ENCODE measurements at regions not wholly inside any gene's neighbourhood (a gene's known extent, or its start where the extent isn't known, plus 50 kb on each side); places are given as distances from the start of the nearest gene placed in this dataset.

- no peak for DNase-seq
Observed at GRCh38 chr13:111456452-111457230, 136.2 kb downstream of the TEX29 start.

GRCh38 chr13:111458001-111458531 lies 137.6 kb downstream of the TEX29 start:
- no peak for DNase-seq

- DNase-seq: no peak
Observed at GRCh38 chr13:111458739-111459138, 138.3 kb downstream of the TEX29 start.

- no peak for DNase-seq
Observed at GRCh38 chr13:111459803-111460547, 139.5 kb downstream of the TEX29 start.

GRCh38 chr13:111460548-111461444 lies 140.4 kb downstream of the TEX29 start:
- peak in 1 of 2 experiments; percentile 2 for DNase-seq

- no peak for DNase-seq
Observed at GRCh38 chr13:111461445-111462149, 141.2 kb downstream of the TEX29 start.

- no peak for DNase-seq
Observed at GRCh38 chr13:111462221-111462764, 141.9 kb downstream of the TEX29 start.

GRCh38 chr13:111462944-111463343 lies 142.5 kb downstream of the TEX29 start:
- no peak for DNase-seq

- no peak for DNase-seq
Observed at GRCh38 chr13:111467111-111467890, 146.9 kb downstream of the TEX29 start.

- no peak for DNase-seq
Observed at GRCh38 chr13:111468037-111468959, 147.9 kb downstream of the TEX29 start.

GRCh38 chr13:111469450-111469849 lies 149.0 kb downstream of the TEX29 start:
- no peak for DNase-seq

- DNase-seq: no peak
Observed at GRCh38 chr13:111469916-111470506, 149.6 kb downstream of the TEX29 start.

- DNase-seq: no peak
Observed at GRCh38 chr13:111470933-111471332, 150.5 kb downstream of the TEX29 start.

- no peak for DNase-seq
Observed at GRCh38 chr13:111472083-111472482, 151.6 kb downstream of the TEX29 start.

- DNase-seq: no peak
Observed at GRCh38 chr13:111472559-111473460, 152.4 kb downstream of the TEX29 start.

- DNase-seq: peak; percentile 34 to 38
Observed at GRCh38 chr13:111474136-111475002, 153.9 kb downstream of the TEX29 start.

GRCh38 chr13:111475488-111475887 lies 155.0 kb downstream of the TEX29 start:
- DNase-seq: no peak

Data from AML-193 (cell line).